Fibroblast of lung (primary cell): ENCODE measurements at regions not wholly inside any gene's neighbourhood (a gene's known extent, or its start where the extent isn't known, plus 50 kb on each side); places are given as distances from the start of the nearest gene placed in this dataset.

Experiments used
- DNase-seq, 2 donors: peaks; one replicate each; pipeline versions ENCODE4 v3.0.0 to v3.0.0-alpha.2; 2010; ENCODE audit warnings: low read depth in 2 of 2
- H2AFZ ChIP-seq: 2 replicates; pipeline ENCODE4 v1.5.1; 2012; ENCODE audit warnings: low read length, control low read depth, inconsistent platforms
- H3K27ac ChIP-seq: 2 replicates; pipeline ENCODE4 v1.5.1; 2011; ENCODE audit warnings: low read length, control low read depth; ENCODE audit not compliant: insufficient read depth
- H3K27me3 ChIP-seq: 2 replicates; pipeline ENCODE4 v1.5.1; 2011; ENCODE audit warnings: mild to moderate bottlenecking, low read length; ENCODE audit not compliant: control insufficient read depth, insufficient read depth
- H3K36me3 ChIP-seq: 2 replicates; pipeline ENCODE4 v1.5.1; 2011; ENCODE audit warnings: low read length; ENCODE audit not compliant: control insufficient read depth, insufficient read depth
- H3K4me1 ChIP-seq: 2 replicates; pipeline ENCODE4 v1.5.1; 2011; ENCODE audit warnings: low read length; ENCODE audit not compliant: control insufficient read depth, insufficient read depth; ENCODE audit errors: extremely low read depth
- H3K4me2 ChIP-seq: 2 replicates; pipeline ENCODE4 v1.5.1; 2011; ENCODE audit warnings: low read length, control low read depth; ENCODE audit not compliant: insufficient read depth; ENCODE audit errors: extremely low read depth
- H3K4me3 ChIP-seq, 4 experiments: fragments of 200-600 bp in 1 of 4; sonication (generic) in 1 of 4; replicated peaks in 1 of 4; 2 replicates each; pipeline ENCODE4 v1.5.1; 2011 to 2016; ENCODE audit warnings: low read length in 4 of 4, low read depth in 3 of 4, mild to moderate bottlenecking in 3 of 4, control low read depth in 2 of 4, inconsistent platforms in 1 of 4, mixed read lengths in 1 of 4; ENCODE audit not compliant: insufficient read depth in 1 of 4; ENCODE audit errors: control extremely low read depth in 1 of 4
- H3K79me2 ChIP-seq: 2 replicates; pipeline ENCODE4 v1.5.1; 2012; ENCODE audit warnings: mild to moderate bottlenecking, low read length, inconsistent platforms; ENCODE audit not compliant: control insufficient read depth, insufficient read depth
- H3K9ac ChIP-seq: 2 replicates; pipeline ENCODE4 v1.5.1; 2011; ENCODE audit warnings: mild to moderate bottlenecking, low read length, control low read depth; ENCODE audit not compliant: insufficient read depth
- H3K9me3 ChIP-seq: 2 replicates; pipeline ENCODE4 v1.5.1; 2012; ENCODE audit warnings: low read depth, low read length; ENCODE audit not compliant: control insufficient read depth, insufficient read depth
- H4K20me1 ChIP-seq: 2 replicates; pipeline ENCODE4 v1.5.1; 2011; ENCODE audit warnings: low read length; ENCODE audit not compliant: control insufficient read depth, insufficient read depth; ENCODE audit errors: extremely low read depth
- EZH2 ChIP-seq: IDR thresholded peaks from 2 replicates; pipeline ENCODE4 v1.5.1; 2012; ENCODE audit warnings: low read length, control low read depth, mild to moderate bottlenecking; ENCODE audit errors: missing control alignments
- TF ChIP-seq, protein P1 (sequence below), 2 donors: IDR thresholded peaks in 1 of 2; conservative IDR thresholded peaks in 1 of 2; 1 replicate in 1 of 2; 2 replicates in 1 of 2; pipeline ENCODE4 v1.5.1; 2011 to 2012; ENCODE audit warnings: low read length in 2 of 2, control low read depth in 1 of 2, inconsistent platforms in 1 of 2, low read depth in 1 of 2, mild to moderate bottlenecking in 1 of 2

DNA sequence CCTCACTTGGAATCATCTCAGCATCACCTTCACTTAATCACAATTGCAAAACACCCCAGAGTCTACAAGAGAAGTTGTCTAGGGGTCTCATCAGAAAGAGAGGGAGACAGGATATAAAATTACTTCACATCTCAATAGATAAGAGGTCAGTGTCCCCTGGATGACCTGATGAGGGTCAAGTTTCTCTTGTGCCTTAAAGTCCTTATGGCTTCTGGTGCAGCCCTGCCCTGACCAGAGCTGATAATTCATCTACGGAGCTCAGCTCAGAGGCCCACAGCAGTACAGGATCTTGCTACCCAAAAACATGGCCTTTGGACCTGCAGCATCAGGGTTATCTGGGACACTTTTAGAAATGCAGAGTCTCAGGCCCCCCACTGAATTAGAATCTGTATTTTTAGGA, 111.1 kb upstream of the GLI3 start:
- Histone ChIP-seq H3K9me3 (no peaks in the 10 kb centered on the region), H3K79me2 (no peaks in the 10 kb centered on the region), H3K4me1 (no peaks in the 10 kb centered on the region), H3K27me3 (no peaks in the 10 kb centered on the region), H3K27ac (no peak overlapping the region), H3K4me3 (no peak overlapping the region), H3K9ac (no peak overlapping the region), H4K20me1 (no peaks in the 10 kb centered on the region), H3K4me2 (no peak overlapping the region), H2AFZ (no peak overlapping the region), H3K36me3 (no peaks in the 10 kb centered on the region)
- no peak for TF ChIP-seq EZH2
- TF ChIP-seq, protein P1, sequence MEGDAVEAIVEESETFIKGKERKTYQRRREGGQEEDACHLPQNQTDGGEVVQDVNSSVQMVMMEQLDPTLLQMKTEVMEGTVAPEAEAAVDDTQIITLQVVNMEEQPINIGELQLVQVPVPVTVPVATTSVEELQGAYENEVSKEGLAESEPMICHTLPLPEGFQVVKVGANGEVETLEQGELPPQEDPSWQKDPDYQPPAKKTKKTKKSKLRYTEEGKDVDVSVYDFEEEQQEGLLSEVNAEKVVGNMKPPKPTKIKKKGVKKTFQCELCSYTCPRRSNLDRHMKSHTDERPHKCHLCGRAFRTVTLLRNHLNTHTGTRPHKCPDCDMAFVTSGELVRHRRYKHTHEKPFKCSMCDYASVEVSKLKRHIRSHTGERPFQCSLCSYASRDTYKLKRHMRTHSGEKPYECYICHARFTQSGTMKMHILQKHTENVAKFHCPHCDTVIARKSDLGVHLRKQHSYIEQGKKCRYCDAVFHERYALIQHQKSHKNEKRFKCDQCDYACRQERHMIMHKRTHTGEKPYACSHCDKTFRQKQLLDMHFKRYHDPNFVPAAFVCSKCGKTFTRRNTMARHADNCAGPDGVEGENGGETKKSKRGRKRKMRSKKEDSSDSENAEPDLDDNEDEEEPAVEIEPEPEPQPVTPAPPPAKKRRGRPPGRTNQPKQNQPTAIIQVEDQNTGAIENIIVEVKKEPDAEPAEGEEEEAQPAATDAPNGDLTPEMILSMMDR (conservative IDR thresholded peaks at IDR 0.05 in 1 of 2, IDR thresholded peaks at IDR 0.05 in 1 of 2; ENCODE audit: low read depth in 1 of 2, low read length in 2 of 2): no peak
- DNase-seq: no peak

DNA sequence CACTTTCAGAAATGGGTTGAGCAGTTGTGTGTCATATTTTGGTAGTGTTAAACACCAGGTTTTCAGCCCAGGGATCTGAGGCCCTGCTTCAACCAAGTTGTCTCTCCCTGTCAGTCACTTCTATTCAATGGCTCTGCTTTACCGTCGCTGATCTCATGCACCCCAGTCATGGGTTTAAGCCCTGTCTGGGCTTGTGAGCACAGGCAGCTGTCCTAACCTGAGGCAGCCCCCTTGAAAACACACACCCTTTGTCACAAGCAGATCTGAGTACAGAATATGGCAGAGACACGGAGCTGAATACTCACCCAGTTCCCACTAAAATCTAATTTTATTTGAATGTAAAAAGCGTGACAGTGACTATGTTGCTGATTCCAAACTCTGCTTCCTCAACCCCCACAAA, 110.6 kb upstream of the GLI3 start:
- Histone ChIP-seq H3K4me1 (no peaks in the 10 kb centered on the region), H3K27me3 (no peaks in the 10 kb centered on the region), H3K9me3 (no peaks in the 10 kb centered on the region), H2AFZ (no peak overlapping the region), H3K9ac (no peak overlapping the region), H3K36me3 (no peaks in the 10 kb centered on the region), H3K79me2 (no peaks in the 10 kb centered on the region), H3K4me2 (no peak overlapping the region), H4K20me1 (no peaks in the 10 kb centered on the region), H3K4me3 (no peak overlapping the region), H3K27ac (no peak overlapping the region)
- no peak for DNase-seq
- TF ChIP-seq, protein P1 (conservative IDR thresholded peaks at IDR 0.05 in 1 of 2, IDR thresholded peaks at IDR 0.05 in 1 of 2; ENCODE audit: low read depth in 1 of 2, low read length in 2 of 2): no peak
- TF ChIP-seq EZH2: no peak

GRCh38 chr7:42345478-42346299, 108.7 kb upstream of the GLI3 start:
- Histone ChIP-seq H3K4me3 (no peak overlapping the region), H3K79me2 (no peaks in the 10 kb centered on the region), H4K20me1 (no peaks in the 10 kb centered on the region), H3K4me1 (no peaks in the 10 kb centered on the region), H3K9me3 (no peaks in the 10 kb centered on the region), H3K4me2 (no peak overlapping the region), H3K36me3 (no peaks in the 10 kb centered on the region), H3K9ac (no peak overlapping the region), H3K27ac (no peak overlapping the region), H3K27me3 (no peaks in the 10 kb centered on the region), H2AFZ (no peak overlapping the region)
- no peak for TF ChIP-seq EZH2
- TF ChIP-seq, protein P1 (conservative IDR thresholded peaks at IDR 0.05 in 1 of 2, IDR thresholded peaks at IDR 0.05 in 1 of 2; ENCODE audit: low read depth in 1 of 2, low read length in 2 of 2): no peak
- no peak for DNase-seq
